ENCODE measurements at regions not wholly inside any gene's neighbourhood (a gene's known extent, or its start where the extent isn't known, plus 50 kb on each side); places are given as distances from the start of the nearest gene placed in this dataset.
A peak's percentile ranks its signal among the peaks of the same experiment; 100 is the strongest.
"Not testable (repeated sequence)": the region's sequence is repeated elsewhere in the genome, so short reads cannot be mapped to it uniquely, and the experiment has no call there.

DNA sequence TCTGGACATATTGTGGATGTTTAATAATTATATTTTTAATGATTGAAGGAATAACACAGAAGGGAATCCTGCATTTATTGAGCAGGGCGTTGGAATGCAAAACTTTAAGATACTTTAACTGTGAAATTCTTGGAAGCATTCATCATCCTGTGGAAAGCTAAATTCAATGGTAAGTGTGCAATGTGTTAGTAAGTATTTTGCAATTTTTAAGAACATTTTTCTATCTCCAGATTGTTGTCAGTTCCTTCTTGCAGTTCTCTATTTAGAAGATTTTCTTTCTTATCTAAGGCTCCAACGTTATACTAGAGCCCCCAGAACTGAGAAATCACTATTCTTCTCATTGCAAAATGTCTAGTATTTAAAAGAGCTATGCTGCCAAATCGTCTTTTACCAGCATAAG lies 132.2 kb upstream of the TSC22D2 start:
- intact Hi-C loops (cut with DNase I), result no loop called here
- no peak for DNase-seq
- no peak for ATAC-seq (ENCODE audit: poor library complexity)

DNA sequence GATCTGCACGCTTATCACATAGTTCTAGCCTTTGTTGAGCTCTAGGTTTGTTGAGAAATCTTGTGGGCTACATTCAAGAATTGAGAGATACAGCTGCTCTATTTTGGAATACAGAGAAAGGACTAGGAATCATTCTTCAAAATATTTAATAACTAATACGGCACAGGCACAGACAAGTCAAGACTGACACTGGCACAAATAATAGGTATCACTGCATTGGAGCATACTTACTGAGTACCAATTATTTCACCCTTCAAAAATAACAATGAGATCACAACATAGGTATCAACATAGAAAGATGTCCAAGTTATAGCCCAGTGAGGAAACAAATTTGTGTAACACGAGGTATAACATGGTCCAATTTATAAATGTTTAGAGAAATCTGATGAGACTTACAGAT lies 133.7 kb upstream of the TSC22D2 start:
- intact Hi-C loops (cut with DNase I), result no loop called here
- ATAC-seq (ENCODE audit: poor library complexity) (no peak), DNase-seq (no peak)

DNA sequence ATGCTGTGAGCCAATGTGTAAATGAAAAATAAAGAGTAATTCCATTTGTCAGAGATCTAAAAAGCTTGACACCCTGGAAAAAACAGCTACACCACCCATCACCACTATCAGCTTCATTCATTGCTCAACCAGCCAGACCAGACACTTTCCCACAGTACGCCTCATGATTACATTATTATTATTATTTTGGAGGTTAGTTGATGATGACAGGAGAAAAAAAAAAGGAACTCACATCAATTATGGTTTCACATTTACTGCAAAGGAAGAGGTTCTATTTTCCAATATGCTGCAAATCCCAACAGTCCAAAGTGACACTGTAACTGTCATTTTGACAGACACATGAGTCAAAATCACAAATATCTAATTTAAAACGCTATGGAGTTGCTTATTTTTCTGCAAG lies 134.7 kb upstream of the TSC22D2 start:
- intact Hi-C loops (cut with DNase I), result no loop called here
- ATAC-seq (ENCODE audit: poor library complexity) (no peak), DNase-seq (no peak)

DNA sequence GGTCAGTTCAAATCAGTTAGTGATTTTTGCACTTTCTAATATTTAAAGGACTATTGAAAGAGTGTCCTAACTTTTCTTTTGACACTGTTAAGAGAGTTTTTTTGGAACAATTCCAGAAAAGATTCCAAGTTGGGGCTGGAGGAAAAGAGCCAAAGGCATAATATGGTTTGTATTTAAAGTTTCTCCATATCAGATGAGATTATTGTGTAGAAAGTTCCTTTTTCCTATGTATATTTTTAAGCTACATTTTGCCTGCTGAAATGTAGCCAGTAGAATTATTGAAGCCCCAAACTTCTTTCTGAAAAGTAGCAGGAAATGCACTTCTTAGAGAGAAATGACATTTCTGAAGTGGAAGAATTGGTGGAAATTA lies 136.5 kb upstream of the TSC22D2 start:
- intact Hi-C loops (cut with DNase I), result no loop called here
- ATAC-seq (ENCODE audit: poor library complexity) (no peak), DNase-seq (no peak)

DNA sequence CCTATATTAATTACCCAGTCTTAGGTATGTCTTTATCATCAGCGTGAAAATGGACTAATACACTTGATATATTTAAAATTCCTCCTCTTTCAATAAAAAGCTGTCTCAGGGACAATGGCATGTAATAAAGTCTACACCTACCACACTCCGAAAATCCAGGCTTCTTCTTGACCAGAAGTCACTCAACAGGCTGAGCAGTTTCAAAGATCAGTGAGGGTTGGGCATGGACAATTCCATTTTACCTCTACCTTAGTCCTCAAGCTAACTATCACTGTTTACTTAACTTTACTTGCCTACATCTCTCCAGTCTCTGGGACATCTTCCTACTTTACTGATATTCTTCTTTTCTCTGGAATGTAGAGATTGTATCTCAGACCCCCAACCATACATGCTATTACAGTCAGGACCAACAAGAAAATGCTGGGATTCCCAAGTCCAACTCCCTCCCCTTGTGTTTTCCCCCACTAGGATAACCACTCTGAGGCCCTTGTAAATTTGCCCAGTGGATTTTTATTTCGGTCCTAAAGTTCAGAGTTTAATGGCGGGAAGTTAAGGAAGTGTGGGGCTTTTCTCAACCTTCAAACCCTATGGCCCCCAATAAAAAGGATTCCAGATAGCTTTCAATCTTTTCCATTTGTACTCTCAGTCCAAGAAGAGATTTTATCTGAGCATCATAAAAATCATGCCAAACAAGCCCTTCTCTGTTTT lies 137.1 kb upstream of the TSC22D2 start:
- no peak for ATAC-seq (ENCODE audit: poor library complexity)

DNA sequence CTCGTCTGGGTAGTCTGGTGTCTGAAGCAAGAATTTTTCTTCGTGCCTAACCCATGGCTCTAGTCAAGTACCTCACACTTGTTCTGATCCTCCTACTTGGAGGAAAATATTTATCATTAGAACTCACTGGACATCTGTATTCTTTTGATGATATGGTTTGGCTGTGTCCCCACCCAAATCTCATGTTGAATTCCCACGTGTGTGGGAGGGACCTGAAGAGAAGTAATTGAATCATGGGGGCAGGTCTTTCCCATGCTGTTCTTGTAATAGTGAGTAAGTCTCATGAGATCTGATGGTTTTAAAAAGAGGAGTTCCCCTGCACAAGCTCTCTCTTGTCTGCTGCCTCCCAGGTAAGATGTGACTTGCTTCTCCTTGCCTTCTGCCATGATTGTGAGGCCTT lies 137.7 kb upstream of the TSC22D2 start:
- ATAC-seq (ENCODE audit: poor library complexity); intact Hi-C loops (cut with DNase I); DNase-seq: not testable (repeated sequence)

More for the DNA sequence above, 137.1 kb upstream of the TSC22D2 start:
- no peak for DNase-seq
- intact Hi-C loops (cut with DNase I), result no loop called here

DNA sequence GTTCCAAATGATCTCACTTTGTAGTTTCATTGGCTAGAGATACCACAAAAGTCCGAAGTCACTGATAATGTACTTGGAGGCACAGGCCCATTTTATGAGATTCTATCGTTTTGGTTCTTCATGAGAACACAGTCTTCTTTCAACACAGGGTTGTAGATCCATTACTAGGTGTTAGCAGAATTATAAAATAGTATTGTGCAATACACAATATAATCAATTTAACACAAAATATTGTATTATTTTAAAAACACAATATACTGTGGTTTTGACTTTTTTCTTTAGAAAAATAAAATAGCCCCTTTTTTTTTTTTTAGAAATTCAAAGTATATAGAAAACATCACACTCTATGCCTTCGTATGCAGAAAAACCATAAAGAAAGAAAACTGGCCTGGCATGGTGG lies 138.6 kb upstream of the TSC22D2 start:
- ATAC-seq (ENCODE audit: poor library complexity), result no peak
- intact Hi-C loops (cut with DNase I), result no loop called here
- no peak for DNase-seq

DNA sequence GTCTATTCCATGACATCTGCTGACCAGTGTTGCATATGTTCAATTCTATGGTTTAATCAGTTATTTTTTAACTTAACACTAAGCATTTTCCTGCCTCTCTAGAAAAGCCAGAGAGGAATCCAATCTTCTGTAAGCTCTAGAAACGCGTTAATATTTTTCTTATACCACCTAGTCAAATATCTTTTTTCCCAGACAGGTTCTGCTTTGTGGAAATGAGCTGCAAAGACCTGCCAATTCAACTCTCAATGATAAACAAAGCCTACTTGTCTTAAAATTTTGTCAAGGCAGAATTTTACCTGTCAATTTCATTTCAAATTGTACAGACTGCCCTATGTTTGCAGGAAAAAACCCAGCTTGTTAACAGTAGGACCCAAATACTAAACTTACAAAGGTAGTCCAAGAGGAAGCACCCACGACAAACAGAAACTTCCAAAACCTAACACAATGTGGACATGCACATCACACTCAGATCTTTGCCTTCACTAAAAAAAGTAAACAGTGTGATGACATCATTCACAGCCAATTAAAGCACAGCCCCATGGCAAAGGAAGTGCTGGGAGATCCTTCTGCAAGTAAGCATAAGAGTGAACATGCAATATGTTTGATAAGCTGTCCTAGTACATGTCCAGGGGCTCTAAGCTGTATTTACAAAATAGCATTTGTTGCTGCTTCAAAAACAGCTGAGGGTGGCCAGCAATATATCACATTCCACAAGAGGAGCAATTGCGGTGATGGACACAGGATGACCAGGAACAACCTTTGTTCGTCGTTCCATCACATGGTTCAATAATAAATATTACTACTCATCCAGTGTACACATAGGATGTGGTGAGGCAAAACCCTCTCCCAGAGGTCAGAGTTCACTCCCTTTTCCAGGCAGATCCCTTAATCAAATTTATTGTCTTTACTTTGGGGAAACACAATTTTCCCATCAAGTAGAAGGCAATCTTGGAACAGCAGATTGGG lies 139.4 kb upstream of the TSC22D2 start:
- DNase-seq (no peak), ATAC-seq (ENCODE audit: poor library complexity) (no peak)
- intact Hi-C loops (cut with DNase I), result no loop called here

DNA sequence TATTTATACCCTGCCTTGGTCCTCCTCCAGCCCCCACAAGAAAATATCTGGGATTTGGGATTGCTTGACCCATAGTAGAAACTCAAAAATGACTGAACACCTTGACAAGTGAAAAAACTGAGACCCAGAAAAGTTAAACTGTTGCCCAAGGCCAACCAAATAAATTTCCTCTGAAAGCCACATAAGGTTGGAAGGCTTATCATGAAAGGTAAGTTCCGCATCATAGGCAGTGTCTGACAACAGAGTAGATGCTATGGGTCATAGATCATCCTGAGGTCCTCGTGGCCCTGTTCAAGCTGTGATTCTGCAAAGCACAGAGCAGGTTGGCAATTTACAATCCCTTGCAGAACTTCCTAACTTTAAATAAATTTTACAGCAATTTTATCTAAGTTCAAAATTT lies 140.8 kb upstream of the TSC22D2 start:
- no peak for DNase-seq
- ATAC-seq (ENCODE audit: poor library complexity), result no peak
- intact Hi-C loops (cut with DNase I), result no loop called here

DNA sequence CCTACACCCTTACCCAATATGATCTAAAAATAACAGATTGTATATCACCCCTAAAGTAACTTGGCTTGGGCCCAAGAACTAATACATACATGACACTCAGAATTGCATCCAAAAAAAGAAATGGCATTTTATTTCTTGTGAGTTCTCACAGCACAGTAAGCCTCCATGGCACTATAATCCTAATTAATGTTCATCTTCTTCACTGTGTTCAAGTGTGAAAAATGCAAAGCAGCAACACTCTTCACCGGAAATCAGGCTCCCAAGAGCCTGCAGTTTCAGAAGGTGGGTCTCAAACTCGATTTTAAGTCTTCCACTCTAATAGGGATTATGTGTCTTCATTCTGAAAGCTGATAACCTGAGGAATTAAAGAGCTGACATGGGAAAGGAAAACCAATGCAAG lies 142.8 kb upstream of the TSC22D2 start:
- intact Hi-C loops (cut with DNase I), result no loop called here
- no peak for DNase-seq
- no peak for ATAC-seq (ENCODE audit: poor library complexity)

DNA sequence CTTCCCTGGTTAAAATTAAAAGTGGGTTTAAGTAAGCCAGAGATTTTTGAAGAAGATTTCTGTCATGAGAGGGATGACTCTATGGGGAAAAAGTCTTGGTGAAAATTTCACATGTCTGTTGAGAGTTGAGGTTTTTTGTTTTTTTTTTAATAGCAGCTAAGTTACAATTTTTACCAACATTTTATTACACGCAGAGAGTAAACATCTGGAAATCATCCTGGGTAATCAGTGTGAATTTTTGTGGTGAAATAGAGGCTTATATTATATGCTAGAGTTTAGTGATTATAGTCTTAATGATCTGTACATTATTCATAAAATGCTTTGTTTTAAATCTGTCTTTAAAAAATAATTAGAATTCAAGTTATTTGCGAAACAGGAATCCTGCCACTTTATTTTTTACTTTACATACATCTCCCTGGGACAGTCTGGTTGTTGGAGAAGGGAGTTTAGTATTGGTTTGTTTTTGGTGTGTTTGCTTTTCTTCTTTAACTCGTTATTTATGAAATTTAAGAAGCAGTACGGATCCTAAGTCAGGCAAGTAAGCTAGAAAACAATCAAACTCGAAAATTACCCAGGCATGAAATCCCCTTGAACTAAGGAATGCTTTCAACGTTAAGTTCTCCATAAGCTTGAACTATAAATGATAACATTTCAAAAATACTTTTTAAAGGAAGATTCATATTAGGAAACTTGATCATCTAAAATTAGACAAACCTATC lies 143.4 kb upstream of the TSC22D2 start:
- DNase-seq (no peak), ATAC-seq (ENCODE audit: poor library complexity) (no peak)
- intact Hi-C loops (cut with DNase I), result no loop called here

DNA sequence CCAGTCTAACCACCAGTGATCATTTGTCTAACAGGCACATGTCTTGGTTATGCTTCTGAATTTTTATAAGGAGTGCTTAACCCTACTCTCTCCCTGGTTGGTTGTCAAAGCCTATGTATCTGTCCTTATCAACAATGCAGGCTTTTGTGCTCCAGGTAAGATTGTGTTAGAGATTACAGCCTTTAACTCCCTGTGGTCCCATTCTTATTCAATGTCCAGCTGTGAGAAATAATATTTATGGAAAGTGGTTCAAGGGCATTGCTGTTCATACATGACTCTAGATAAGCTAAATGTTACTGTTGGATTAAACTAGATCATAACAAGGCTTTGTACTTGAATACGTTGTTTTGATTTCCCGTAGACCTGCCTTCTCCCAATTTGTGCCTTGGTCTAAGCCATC lies 146.1 kb upstream of the TSC22D2 start:
- DNase-seq (no peak), ATAC-seq (ENCODE audit: poor library complexity) (no peak)
- intact Hi-C loops (cut with DNase I), result no loop called here

DNA sequence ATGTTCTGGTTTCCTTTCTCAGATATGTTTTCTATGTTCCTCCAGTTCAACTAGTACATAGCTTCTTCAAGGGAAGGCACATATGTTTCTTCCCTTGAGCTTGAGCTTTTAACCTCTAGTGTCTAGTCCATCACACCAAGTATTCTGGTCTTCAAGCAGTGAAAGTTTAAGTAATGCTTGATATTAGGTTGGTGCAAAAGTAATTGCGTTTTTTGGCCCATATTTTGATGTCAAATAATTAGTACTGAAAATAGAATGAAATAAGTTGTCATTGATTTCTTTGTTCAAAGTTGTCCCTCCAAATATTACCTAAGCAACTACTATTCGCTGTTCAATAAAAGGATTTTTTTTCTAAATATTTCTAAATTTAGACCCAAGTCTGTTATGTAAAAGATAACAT lies 146.7 kb upstream of the TSC22D2 start:
- ATAC-seq (ENCODE audit: poor library complexity), result no peak
- intact Hi-C loops (cut with DNase I), result no loop called here

DNA sequence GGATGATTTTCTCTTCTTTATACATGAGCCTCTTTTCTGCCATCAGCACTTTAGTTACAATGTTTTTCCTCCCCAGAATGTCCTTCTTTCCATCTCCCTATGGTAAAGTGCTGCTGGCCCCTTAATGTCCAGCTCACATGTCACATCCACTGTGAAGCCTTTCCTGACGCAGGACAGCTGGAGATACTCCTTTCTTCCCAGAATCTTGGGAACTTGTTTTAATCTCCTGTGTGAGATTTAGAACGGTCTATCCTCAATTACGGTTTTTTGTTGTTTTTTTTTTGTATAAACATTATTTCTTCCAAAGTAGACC lies 147.7 kb upstream of the TSC22D2 start:
- no peak for ATAC-seq (ENCODE audit: poor library complexity)
- no peak for DNase-seq
- intact Hi-C loops (cut with DNase I), result no loop called here

More for the DNA sequence above, 146.7 kb upstream of the TSC22D2 start:
- DNase-seq, result no peak

DNA sequence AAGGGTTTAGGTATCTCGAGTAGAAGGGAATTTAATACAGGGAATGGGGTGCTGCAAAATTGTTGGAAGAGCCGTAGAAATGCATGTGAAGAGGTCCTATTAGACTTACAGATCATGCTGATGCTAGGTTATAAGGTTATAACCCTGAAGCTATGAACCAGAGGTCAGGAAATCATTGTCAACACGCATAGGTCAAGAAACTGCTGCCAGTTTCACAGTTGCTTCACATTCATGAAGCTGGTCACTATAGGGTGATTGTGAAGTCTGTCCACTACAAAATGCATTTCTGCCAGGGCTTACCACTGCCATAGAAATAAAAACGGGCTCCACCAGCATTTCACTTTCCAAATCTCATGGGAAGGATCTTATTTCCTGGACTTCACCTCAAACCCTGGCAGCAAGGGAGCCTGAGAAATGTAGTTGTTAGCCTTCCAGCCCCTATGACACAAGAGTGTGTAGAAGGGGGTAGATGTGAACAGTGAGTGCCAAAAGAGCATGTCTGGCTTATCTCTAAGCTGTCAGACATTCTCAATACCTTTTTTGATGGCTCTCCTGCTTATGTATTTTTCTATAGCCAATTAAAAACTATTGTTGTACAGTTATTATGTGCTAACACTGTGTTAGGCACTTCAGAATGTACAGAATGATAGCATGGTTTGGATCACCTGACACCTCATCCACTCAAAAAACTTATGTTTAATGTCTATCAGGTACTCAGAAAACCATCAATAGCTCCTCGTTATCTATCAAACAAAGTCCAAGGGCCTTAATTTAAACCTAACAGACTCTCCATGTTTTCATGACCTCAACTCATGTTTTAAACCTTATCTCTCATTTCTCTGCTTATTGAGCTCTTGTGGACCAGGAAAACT lies 148.3 kb upstream of the TSC22D2 start:
- intact Hi-C loops (cut with DNase I), result no loop called here
- ATAC-seq (ENCODE audit: poor library complexity) (peak; percentile 27), DNase-seq (no peak)

DNA sequence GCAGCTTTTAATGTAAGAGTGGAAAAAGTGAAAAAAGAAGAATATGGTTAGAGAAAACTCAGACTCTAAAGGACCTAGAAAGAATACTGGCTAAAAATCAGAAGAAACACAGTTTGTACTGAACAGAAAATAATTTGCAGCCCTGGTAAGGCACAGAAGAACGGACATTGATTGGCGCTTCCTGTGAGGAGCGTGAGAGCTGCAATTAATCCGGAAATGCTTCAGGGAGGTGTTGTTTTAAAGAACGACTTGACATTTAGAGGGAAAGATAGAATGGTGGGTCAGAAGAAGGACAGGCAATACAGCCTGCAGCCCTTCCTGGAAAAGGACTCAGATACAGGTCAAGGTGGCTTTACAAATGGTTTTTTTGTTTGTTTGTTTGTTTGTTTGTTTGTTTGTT lies 151.3 kb upstream of the TSC22D2 start:
- intact Hi-C loops (cut with DNase I), result no loop called here
- no peak for DNase-seq
- no peak for ATAC-seq (ENCODE audit: poor library complexity)

DNA sequence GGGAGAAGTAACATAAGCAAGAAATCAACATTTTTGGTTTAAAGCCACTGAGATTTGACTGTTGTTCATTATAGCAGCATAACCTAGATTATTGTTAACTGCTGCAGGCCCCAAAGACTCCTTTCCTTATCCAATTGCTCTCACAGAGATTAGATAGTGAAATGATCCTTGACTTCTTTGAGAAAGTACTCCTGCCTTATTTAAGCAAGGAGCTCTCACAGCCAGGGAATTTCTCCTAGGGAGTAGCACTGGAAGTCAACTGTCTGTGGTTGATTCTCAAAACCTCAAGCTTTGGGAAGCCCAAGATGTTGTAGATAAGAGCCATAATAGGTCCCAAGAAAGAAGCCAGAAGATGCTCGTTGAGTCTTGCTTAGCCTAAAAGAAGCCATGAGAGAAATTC lies 151.8 kb upstream of the TSC22D2 start:
- no peak for DNase-seq
- intact Hi-C loops (cut with DNase I), result no loop called here

DNA sequence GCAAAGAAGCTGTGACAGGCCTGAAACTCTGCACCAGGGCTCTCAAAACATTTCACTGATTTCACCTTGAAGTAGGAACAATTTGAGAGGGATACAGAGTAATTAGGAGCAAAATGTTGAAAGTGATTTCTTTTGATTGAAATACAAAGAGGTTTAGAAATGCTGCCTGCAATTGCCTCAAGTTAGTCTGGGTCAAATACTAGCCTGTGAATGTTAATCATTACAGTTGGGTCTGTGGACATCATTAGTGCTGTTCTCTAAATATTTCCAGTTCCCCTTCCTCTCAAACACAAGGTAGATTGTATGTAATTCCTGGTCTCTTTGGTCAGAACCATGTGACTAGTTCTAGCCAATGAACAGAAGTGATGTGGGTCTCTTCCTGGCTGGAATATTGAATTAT lies 152.3 kb upstream of the TSC22D2 start:
- no peak for ATAC-seq (ENCODE audit: poor library complexity)
- DNase-seq, result no peak
- intact Hi-C loops (cut with DNase I), result no loop called here

More for the DNA sequence above, 151.8 kb upstream of the TSC22D2 start:
- ATAC-seq (ENCODE audit: poor library complexity), result no peak

DNA sequence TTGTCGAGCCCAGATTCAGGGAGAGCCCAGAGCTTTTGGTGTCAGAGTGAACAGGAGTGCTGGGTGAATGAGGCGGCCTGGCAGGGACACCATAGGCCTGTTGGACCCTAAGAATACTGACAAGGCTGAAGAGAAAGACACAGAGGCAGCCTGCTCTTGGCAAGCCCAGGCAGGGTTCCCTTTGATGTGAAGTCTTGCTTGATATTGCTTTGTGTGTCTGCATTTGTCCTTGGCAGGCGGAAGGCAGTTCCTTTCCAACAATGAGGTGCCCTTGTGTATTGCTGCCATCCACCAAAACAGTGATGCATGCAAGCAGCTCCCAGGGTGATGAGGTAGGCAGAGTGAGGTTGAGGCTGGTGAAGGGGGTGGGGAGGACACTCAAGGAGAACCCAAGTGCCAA lies 152.7 kb upstream of the TSC22D2 start:
- intact Hi-C loops (cut with DNase I), result no loop called here
- ATAC-seq (ENCODE audit: poor library complexity) (peak; percentile 94), DNase-seq (peak; percentile 77)

Measured in Right ventricle myocardium superior (tissue), 1 donor.